ENCODE measurements at regions not wholly inside any gene's neighbourhood (a gene's known extent, or its start where the extent isn't known, plus 50 kb on each side); places are given as distances from the start of the nearest gene placed in this dataset.

DNA sequence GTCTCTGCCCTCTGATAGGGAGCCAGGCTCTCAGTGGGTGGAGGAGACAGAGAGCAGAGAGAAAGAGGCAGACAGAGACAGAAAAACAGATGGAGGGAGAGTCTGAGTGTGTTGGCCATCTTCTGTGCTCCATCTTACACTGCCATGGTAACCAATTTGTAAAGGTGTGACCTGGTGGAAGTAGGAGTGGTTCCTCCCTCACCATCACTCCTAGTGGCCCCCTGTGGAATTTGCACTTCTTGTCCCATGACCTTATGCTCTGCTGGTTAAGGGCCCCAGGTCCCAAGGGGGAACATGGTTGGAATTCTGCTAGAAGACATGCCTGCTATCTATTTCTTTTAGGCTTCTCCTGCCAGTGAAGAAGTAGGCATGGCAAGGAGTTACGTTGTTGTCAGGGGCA lies 376.7 kb upstream of the CCDC196 start:
- intact Hi-C loops (cut with DNase I; ENCODE audit: low total_unique reads): no loop called here

DNA sequence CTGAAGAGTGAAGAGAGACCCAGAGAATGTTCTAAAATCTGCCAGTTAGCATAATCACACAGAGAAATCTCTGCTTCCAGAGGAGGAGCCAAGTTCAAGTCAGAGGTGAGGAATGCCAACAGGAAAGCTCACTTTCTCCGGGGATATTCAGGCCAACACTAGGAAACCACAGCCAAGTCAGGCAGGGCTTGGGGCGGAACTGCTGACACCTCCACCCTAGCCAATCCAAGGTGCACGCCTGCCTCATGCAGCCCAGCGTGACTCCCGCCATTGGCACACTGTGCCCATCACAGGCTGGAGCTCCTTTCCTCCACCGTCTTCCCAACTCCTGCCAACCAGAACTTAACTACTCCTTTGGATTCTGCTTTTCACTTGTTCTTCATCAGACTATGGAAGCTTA lies 374.3 kb upstream of the CCDC196 start:
- TF ChIP-seq POLR2AphosphoS5 (IDR thresholded peaks at IDR 0.05): no peak
- TF ChIP-seq, protein P1, sequence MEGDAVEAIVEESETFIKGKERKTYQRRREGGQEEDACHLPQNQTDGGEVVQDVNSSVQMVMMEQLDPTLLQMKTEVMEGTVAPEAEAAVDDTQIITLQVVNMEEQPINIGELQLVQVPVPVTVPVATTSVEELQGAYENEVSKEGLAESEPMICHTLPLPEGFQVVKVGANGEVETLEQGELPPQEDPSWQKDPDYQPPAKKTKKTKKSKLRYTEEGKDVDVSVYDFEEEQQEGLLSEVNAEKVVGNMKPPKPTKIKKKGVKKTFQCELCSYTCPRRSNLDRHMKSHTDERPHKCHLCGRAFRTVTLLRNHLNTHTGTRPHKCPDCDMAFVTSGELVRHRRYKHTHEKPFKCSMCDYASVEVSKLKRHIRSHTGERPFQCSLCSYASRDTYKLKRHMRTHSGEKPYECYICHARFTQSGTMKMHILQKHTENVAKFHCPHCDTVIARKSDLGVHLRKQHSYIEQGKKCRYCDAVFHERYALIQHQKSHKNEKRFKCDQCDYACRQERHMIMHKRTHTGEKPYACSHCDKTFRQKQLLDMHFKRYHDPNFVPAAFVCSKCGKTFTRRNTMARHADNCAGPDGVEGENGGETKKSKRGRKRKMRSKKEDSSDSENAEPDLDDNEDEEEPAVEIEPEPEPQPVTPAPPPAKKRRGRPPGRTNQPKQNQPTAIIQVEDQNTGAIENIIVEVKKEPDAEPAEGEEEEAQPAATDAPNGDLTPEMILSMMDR (IDR thresholded peaks at IDR 0.05 in 8 of 11, conservative IDR thresholded peaks at IDR 0.05 in 3 of 11): no peak
- TF ChIP-seq POLR2A (IDR thresholded peaks at IDR 0.05): no peak
- H3K27me3 ChIP-seq (replicated peaks in 1 of 7): no peaks in the 10 kb centered on the region
- no peak overlapping the region for H3K27ac ChIP-seq
- WGBS, 5 donors: 92 to 96% (median 93%) methylated on average over 6 of the region's 6 CpGs
- intact Hi-C loops (cut with DNase I; ENCODE audit: low total_unique reads): no loop called here
- no peaks in the 10 kb centered on the region for H3K4me1 ChIP-seq
- no peaks in the 10 kb centered on the region for H3K36me3 ChIP-seq
- DNase-seq: no peak
- H3K9me3 ChIP-seq: no peaks in the 10 kb centered on the region
- no peak overlapping the region for H3K4me3 ChIP-seq

More for the DNA sequence above, 376.7 kb upstream of the CCDC196 start:
- no peak overlapping the region for H3K4me3 ChIP-seq
- no peaks in the 10 kb centered on the region for H3K27me3 ChIP-seq (replicated peaks in 1 of 7)
- 86 to 100% (median 88%) methylated on average over 1 of the region's 1 CpG for WGBS, 5 donors
- H3K36me3 ChIP-seq: no peaks in the 10 kb centered on the region
- no peak overlapping the region for H3K27ac ChIP-seq
- H3K9me3 ChIP-seq: no peaks in the 10 kb centered on the region
- no peak for DNase-seq
- no peaks in the 10 kb centered on the region for H3K4me1 ChIP-seq
- TF ChIP-seq, protein P1 (IDR thresholded peaks at IDR 0.05 in 8 of 11, conservative IDR thresholded peaks at IDR 0.05 in 3 of 11): no peak
- no peak for TF ChIP-seq POLR2AphosphoS5 (IDR thresholded peaks at IDR 0.05)
- no peak for TF ChIP-seq POLR2A (IDR thresholded peaks at IDR 0.05)

DNA sequence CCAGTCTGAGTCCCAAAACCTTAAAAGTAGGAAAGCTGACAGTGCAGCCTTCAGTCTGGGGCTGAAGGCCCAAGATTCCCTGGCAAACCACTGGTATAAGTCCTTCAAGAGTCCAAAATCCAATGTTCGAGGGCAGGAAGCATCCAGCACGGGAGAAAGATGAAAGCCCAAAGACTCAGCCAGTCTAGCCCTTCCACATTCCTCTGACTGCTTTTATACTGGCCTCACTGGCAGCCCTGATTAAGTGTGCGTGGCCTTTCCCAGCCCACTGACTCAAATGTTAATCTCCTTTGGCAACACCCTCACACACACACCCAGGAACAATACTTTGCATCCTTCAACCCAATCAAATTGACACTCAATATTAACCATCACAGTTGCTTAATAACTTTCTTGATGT lies 372.1 kb upstream of the CCDC196 start:
- H3K36me3 ChIP-seq: no peaks in the 10 kb centered on the region
- H3K27me3 ChIP-seq (replicated peaks in 1 of 7): no peaks in the 10 kb centered on the region
- intact Hi-C loops (cut with DNase I; ENCODE audit: low total_unique reads): no loop called here
- no peaks in the 10 kb centered on the region for H3K9me3 ChIP-seq
- H3K4me1 ChIP-seq: no peaks in the 10 kb centered on the region
- H3K4me3 ChIP-seq: no peak overlapping the region
- H3K27ac ChIP-seq: no peak overlapping the region
- no peak for DNase-seq
- 75 to 92% (median 82%) methylated on average over 3 of the region's 3 CpGs for WGBS, 5 donors
- no peak for TF ChIP-seq POLR2AphosphoS5 (IDR thresholded peaks at IDR 0.05)
- TF ChIP-seq, protein P1 (IDR thresholded peaks at IDR 0.05 in 8 of 11, conservative IDR thresholded peaks at IDR 0.05 in 3 of 11): no peak
- TF ChIP-seq POLR2A (IDR thresholded peaks at IDR 0.05): no peak

DNA sequence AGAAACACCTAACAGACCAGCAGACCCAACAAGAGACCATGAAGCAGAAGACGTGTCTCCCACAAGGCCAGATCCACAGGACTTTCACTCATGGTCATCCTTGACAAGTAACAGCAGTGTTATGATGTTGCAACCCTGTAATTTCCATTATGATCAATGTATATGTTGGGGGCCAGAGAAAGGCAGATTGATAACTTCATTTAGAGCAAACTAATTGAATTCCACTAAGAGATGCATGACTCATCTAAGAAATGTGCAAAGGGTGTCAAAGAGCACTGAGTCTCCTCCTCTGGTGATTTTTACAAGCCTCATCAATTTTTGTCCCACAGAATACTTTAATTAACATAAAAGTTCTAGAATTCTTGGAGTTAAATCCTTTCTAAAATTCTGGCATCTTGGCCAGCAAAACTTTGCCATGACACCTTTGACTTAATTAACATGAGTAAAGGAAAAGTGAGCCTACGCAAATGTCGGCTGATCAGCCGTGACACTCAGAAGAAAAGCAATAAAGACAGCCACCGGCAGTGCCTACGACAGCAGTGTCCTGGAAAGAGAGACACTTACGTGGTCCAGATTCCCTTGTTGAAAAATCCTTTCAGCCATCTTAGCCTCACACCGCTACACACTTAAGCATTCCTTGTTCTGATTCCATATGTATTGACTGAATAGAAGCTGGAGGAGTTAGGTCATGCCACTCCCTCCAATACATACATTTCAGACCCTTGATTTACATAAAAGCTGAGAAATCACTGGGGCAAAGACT lies 370.2 kb upstream of the CCDC196 start:
- TF ChIP-seq POLR2AphosphoS5 (IDR thresholded peaks at IDR 0.05) (no peak), POLR2A (IDR thresholded peaks at IDR 0.05) (no peak)
- TF ChIP-seq, protein P1 (IDR thresholded peaks at IDR 0.05 in 8 of 11, conservative IDR thresholded peaks at IDR 0.05 in 3 of 11): no peak
- Histone ChIP-seq H3K27ac (no peak overlapping the region), H3K4me1 (no peaks in the 10 kb centered on the region), H3K36me3 (no peaks in the 10 kb centered on the region), H3K9me3 (no peaks in the 10 kb centered on the region), H3K27me3 (replicated peaks in 1 of 7) (no peaks in the 10 kb centered on the region), H3K4me3 (no peak overlapping the region)
- intact Hi-C loops (cut with DNase I; ENCODE audit: low total_unique reads): no loop called here
- 89 to 95% (median 91%) methylated on average over 8 of the region's 8 CpGs for WGBS, 5 donors
- no peak for DNase-seq
